ENCODE measurements at regions not wholly inside any gene's neighbourhood (a gene's known extent, or its start where the extent isn't known, plus 50 kb on each side); places are given as distances from the start of the nearest gene placed in this dataset.

- TF ChIP-seq ZNF407 (CRISPR knock-in tag; IDR thresholded peaks at IDR 0.05; ENCODE audit: not compliant biosample characterization) (no peak), ZNF7 (CRISPR knock-in tag; IDR thresholded peaks at IDR 0.05) (no peak), THYN1 (CRISPR knock-in tag; IDR thresholded peaks at IDR 0.05; ENCODE audit: borderline replicate concordance, low read depth) (no peak), RFX1 (IDR thresholded peaks at IDR 0.05) (no peak), ZNF343 (CRISPR knock-in tag; IDR thresholded peaks at IDR 0.05) (no peak), CEBPG (CRISPR knock-in tag; IDR thresholded peaks at IDR 0.05) (no peak), NCOA5 (CRISPR knock-in tag; IDR thresholded peaks at IDR 0.05) (no peak), ZFY (CRISPR knock-in tag; IDR thresholded peaks at IDR 0.05) (no peak), ZNF773 (CRISPR knock-in tag; IDR thresholded peaks at IDR 0.05; ENCODE audit: borderline replicate concordance) (no peak)
- TF ChIP-seq, protein P1, sequence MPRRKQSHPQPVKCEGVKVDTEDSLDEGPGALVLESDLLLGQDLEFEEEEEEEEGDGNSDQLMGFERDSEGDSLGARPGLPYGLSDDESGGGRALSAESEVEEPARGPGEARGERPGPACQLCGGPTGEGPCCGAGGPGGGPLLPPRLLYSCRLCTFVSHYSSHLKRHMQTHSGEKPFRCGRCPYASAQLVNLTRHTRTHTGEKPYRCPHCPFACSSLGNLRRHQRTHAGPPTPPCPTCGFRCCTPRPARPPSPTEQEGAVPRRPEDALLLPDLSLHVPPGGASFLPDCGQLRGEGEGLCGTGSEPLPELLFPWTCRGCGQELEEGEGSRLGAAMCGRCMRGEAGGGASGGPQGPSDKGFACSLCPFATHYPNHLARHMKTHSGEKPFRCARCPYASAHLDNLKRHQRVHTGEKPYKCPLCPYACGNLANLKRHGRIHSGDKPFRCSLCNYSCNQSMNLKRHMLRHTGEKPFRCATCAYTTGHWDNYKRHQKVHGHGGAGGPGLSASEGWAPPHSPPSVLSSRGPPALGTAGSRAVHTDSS (CRISPR knock-in tag; conservative IDR thresholded peaks at IDR 0.05), result no peak
These were observed 98.4 kb upstream of the ERCC6L2 start (continued) for GRCh38 chr9:95777136-95777535.

Measured in HepG2 (cell line).